ENCODE measurements at regions not wholly inside any gene's neighbourhood (a gene's known extent, or its start where the extent isn't known, plus 50 kb on each side); places are given as distances from the start of the nearest gene placed in this dataset.

GRCh38 chr16:79810449-79811189, 210.1 kb upstream of the MAF start:
- Histone ChIP-seq H3K4me3 (no peak overlapping the region), H3K27me3 (no peaks in the 10 kb centered on the region), H3K9me3 (ENCODE audit: low read depth) (no peaks in the 10 kb centered on the region), H3K36me3 (no peaks in the 10 kb centered on the region), H3K27ac (no peak overlapping the region), H3K4me1 (ENCODE audit: low read depth) (no peaks in the 10 kb centered on the region)
- TF ChIP-seq CTCF (IDR thresholded peaks at IDR 0.05; ENCODE audit: low read depth, low read length): no peak
- DNase-seq (ENCODE audit: low read depth in 1 of 2, low spot score in 1 of 2): no peak

- Histone ChIP-seq H3K4me3 (no peak overlapping the region), H3K27ac (no peak overlapping the region), H3K27me3 (no peaks in the 10 kb centered on the region), H3K4me1 (ENCODE audit: low read depth) (no peaks in the 10 kb centered on the region), H3K9me3 (ENCODE audit: low read depth) (no peaks in the 10 kb centered on the region), H3K36me3 (no peaks in the 10 kb centered on the region)
- DNase-seq (ENCODE audit: low read depth in 1 of 2, low spot score in 1 of 2): no peak
- TF ChIP-seq CTCF (IDR thresholded peaks at IDR 0.05; ENCODE audit: low read depth, low read length): no peak
These were observed 208.8 kb upstream of the MAF start for GRCh38 chr16:79809376-79809775.

GRCh38 chr16:79808731-79809130, 208.2 kb upstream of the MAF start:
- H3K27ac ChIP-seq: no peak overlapping the region
- H3K36me3 ChIP-seq: no peaks in the 10 kb centered on the region
- no peak overlapping the region for H3K4me3 ChIP-seq
- no peaks in the 10 kb centered on the region for H3K4me1 ChIP-seq (ENCODE audit: low read depth)
- TF ChIP-seq CTCF (IDR thresholded peaks at IDR 0.05; ENCODE audit: low read depth, low read length): no peak
- no peak for DNase-seq (ENCODE audit: low read depth in 1 of 2, low spot score in 1 of 2)
- no peaks in the 10 kb centered on the region for H3K27me3 ChIP-seq
- H3K9me3 ChIP-seq (ENCODE audit: low read depth): no peaks in the 10 kb centered on the region

GRCh38 chr16:79806757-79807156, 206.2 kb upstream of the MAF start:
- DNase-seq (ENCODE audit: low read depth in 1 of 2, low spot score in 1 of 2): no peak
- TF ChIP-seq CTCF (IDR thresholded peaks at IDR 0.05; ENCODE audit: low read depth, low read length): no peak
- no peaks in the 10 kb centered on the region for H3K9me3 ChIP-seq (ENCODE audit: low read depth)
- no peaks in the 10 kb centered on the region for H3K36me3 ChIP-seq
- no peaks in the 10 kb centered on the region for H3K4me1 ChIP-seq (ENCODE audit: low read depth)
- no peak overlapping the region for H3K27ac ChIP-seq
- H3K27me3 ChIP-seq: no peaks in the 10 kb centered on the region
- H3K4me3 ChIP-seq: no peak overlapping the region

- Histone ChIP-seq H3K27me3 (no peaks in the 10 kb centered on the region), H3K36me3 (no peaks in the 10 kb centered on the region), H3K9me3 (ENCODE audit: low read depth) (no peaks in the 10 kb centered on the region), H3K27ac (no peak overlapping the region), H3K4me3 (no peak overlapping the region), H3K4me1 (ENCODE audit: low read depth) (no peaks in the 10 kb centered on the region)
- no peak for DNase-seq (ENCODE audit: low read depth in 1 of 2, low spot score in 1 of 2)
- no peak for TF ChIP-seq CTCF (IDR thresholded peaks at IDR 0.05; ENCODE audit: low read depth, low read length)
These were observed 205.1 kb upstream of the MAF start for GRCh38 chr16:79805621-79806020.
